Fibroblast of gingiva (primary cell): ENCODE measurements at regions not wholly inside any gene's neighbourhood (a gene's known extent, or its start where the extent isn't known, plus 50 kb on each side); places are given as distances from the start of the nearest gene placed in this dataset.
"Not testable (repeated sequence)": the region's sequence is repeated elsewhere in the genome, so short reads cannot be mapped to it uniquely, and the experiment has no call there.

Source experiments
- DNase-seq: peaks from one replicate; pipeline ENCODE4 v3.0.0-alpha.2; 2011; ENCODE audit warnings: low read depth

- no peak for DNase-seq
Observed at GRCh38 chr7:8809320-8809719, 375.9 kb downstream of the NXPH1 start.

GRCh38 chr7:8817448-8818036 is 384.1 kb downstream of the NXPH1 start:
- no peak for DNase-seq

- no peak for DNase-seq
Observed at GRCh38 chr7:8818406-8818805, 385.0 kb downstream of the NXPH1 start.

- no peak for DNase-seq
Observed at GRCh38 chr7:8822595-8822994, 389.2 kb downstream of the NXPH1 start.

GRCh38 chr7:8823486-8823885 is 390.1 kb downstream of the NXPH1 start:
- no peak for DNase-seq

GRCh38 chr7:8827329-8827728 is 393.9 kb downstream of the NXPH1 start:
- no peak for DNase-seq

- DNase-seq: no peak
Observed at GRCh38 chr7:8829100-8829499, 395.7 kb downstream of the NXPH1 start.

GRCh38 chr7:8831376-8831775 is 398.0 kb downstream of the NXPH1 start:
- no peak for DNase-seq

GRCh38 chr7:8833355-8833754 is 399.9 kb downstream of the NXPH1 start:
- no peak for DNase-seq

GRCh38 chr7:8841171-8841570 is 407.8 kb downstream of the NXPH1 start:
- no peak for DNase-seq

- DNase-seq: no peak
Observed at GRCh38 chr7:8871716-8872115, 438.3 kb downstream of the NXPH1 start.

- DNase-seq: no peak
Observed at GRCh38 chr7:8881916-8882315, 448.5 kb downstream of the NXPH1 start.

GRCh38 chr7:8885480-8886000 is 452.1 kb downstream of the NXPH1 start:
- no peak for DNase-seq

- DNase-seq: not testable (repeated sequence)
Observed at GRCh38 chr7:8890346-8890745, 456.9 kb downstream of the NXPH1 start.

- no peak for DNase-seq
Observed at GRCh38 chr7:8893775-8894174, 460.4 kb downstream of the NXPH1 start.

GRCh38 chr7:8906396-8907075 is 473.1 kb downstream of the NXPH1 start:
- no peak for DNase-seq

- DNase-seq: no peak
Observed at GRCh38 chr7:8908889-8909288, 475.5 kb downstream of the NXPH1 start.

GRCh38 chr7:8913682-8914081 is 480.3 kb downstream of the NXPH1 start:
- no peak for DNase-seq

GRCh38 chr7:8921807-8922206 is 488.4 kb downstream of the NXPH1 start:
- no peak for DNase-seq

- no peak for DNase-seq
Observed at GRCh38 chr7:8922726-8923125, 489.3 kb downstream of the NXPH1 start.

- no peak for DNase-seq
Observed at GRCh38 chr7:8923164-8923806, 489.9 kb downstream of the NXPH1 start.

- DNase-seq: no peak
Observed at GRCh38 chr7:8931906-8932646, 498.7 kb downstream of the NXPH1 start.

GRCh38 chr7:8932751-8933150 is 499.3 kb downstream of the NXPH1 start:
- DNase-seq: no peak
